Muscle of back (tissue), 3 donors: ENCODE measurements at regions not wholly inside any gene's neighbourhood (a gene's known extent, or its start where the extent isn't known, plus 50 kb on each side); places are given as distances from the start of the nearest gene placed in this dataset.

ENCODE experiments used
- DNase-seq, 3 donors: peaks; one replicate each; pipeline versions ENCODE4 v3.0.0 to v3.0.0-alpha.2; 2013

GRCh38 chr5:88144219-88145001 is 124.2 kb downstream of the TMEM161B start:
- peak in 1 of 3 donors; percentile 27 for DNase-seq

GRCh38 chr5:88143693-88144218 is 124.9 kb downstream of the TMEM161B start:
- no peak for DNase-seq

- DNase-seq = peak in 1 of 3 donors; percentile 49
Observed at GRCh38 chr5:88142886-88143692, 125.6 kb downstream of the TMEM161B start.

DNA sequence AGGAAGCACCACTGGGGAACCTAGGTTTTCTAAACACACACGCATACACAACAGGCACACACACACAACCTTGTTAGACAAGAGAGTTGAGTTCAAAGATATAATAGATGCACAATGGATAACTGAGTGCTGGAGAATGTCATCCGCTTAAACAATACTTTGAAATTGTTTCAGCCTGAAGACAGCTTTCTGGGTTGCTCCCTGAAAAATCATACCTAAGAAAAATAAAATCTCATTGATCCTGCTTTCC is 126.1 kb downstream of the TMEM161B start:
- DNase-seq = no peak

GRCh38 chr5:88140856-88141752 is 127.5 kb downstream of the TMEM161B start:
- peak; percentile 91 to 95 (median 94) for DNase-seq

GRCh38 chr5:88140396-88140855 is 128.2 kb downstream of the TMEM161B start:
- no peak for DNase-seq

DNA sequence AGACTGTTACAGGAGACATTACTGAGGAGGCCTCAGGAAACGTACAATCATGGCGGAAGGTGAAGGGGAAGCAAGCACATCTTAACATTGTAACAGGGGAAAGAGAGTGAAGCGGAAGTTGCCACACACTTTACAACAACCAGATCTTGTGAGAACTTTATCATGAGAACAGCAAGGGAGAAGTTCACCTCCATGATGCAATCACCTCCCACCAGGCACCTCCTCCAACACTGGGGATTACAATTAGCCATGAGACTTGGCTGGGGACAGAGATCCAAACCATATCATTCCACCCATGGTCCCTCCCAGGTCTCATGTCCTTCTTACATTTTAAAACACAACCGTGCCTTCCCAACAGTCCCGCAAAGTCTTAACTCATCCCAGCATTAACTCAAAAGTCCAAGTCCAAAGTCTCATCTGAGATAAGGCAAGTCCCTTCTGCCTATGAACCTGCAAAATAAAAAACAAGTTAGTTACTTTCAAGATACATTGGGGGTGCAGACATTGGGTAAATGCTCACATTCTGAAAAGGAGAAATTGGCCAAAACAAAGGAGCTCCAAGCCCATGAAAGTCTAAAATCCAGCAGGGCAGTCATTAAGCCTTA is 138.3 kb downstream of the TMEM161B start:
- DNase-seq = no peak

DNA sequence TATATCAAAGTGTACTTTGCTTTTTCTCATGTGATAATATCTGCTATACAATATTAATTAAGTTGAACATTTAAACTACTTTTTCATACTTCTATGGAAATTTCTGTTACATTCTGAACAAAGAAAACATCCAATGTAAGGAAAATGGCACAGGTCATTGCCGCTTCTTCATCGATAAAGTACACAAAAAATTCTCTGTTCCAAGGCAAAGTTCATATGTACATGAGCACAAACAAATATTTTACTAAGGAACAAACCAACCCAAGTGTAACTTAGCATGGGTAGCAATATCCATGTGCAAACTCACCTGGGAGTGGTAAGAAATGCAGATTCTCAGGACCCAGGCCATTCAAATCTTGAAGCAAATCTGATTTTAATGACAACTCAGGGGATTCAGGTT is 139.8 kb downstream of the TMEM161B start:
- DNase-seq = no peak

DNA sequence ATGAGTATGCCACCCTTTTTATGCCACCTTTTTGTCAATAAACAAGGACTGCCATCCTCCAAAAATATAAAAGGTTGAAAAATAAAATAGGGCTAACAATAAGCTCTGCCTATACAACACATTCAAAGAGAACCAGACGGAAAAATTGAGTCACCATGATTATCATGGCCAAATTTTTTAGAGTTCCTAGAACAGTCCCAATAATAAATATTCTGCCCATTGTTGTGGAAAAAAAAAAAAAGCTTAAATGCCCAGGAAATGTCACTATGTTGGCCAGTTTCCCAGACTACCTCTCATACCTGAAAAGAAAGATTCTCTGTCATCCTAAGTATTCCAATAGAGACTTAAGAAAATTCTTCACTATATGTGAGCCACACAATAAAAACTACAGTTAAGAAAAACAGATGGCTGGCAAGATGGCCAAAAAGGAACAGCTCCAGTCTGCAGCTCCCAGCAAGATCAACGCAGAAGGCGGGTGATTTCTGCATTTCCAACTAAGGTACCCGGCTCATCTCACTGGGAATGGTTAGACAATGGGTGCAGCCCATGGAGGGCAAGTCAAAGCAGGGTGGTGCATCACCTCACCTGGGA is 149.0 kb downstream of the TMEM161B start:
- no peak for DNase-seq

DNA sequence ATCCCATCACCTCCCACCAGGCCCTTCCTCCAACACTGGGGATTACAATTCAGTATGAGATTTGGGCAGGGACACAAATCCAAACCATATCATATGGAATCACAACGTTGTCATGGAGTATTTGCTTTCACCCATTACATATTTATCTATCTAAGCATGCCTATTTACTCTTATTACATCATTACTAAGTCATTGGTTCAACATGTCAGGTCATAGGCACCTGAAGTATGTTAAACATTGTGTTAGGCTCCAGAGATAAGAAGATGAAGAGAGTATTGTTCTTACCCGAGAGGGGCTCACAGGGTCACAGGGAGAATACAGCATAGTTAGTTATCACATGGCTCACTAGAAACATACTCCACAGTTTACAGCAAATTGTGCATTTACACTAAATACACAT is 150.5 kb downstream of the TMEM161B start:
- no peak for DNase-seq

DNA sequence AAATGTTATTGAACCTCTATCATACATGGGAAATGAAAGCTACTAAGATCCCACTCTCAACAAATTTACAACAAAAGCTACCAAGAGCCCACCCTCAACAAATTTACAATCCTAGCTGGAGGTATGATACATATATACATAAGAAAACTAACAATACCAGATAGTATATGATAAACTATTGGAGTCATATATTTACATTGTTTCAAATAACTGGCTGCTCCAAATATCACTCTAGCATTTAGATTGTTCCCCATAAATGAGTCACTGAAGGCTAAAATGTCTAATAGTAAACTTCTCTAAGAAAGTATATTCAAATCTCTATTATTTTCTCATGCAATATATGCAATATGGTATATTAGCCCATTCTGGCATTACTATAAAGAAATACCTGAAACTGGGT is 151.1 kb downstream of the TMEM161B start:
- no peak for DNase-seq

GRCh38 chr5:88116396-88116795 is 152.2 kb downstream of the TMEM161B start:
- DNase-seq = no peak

GRCh38 chr5:88115211-88115610 is 153.4 kb downstream of the TMEM161B start:
- DNase-seq = no peak

- no peak for DNase-seq
Observed at GRCh38 chr5:88113429-88113828, 155.2 kb downstream of the TMEM161B start.

- DNase-seq = no peak
Observed at GRCh38 chr5:88109818-88110217, 158.8 kb downstream of the TMEM161B start.

DNA sequence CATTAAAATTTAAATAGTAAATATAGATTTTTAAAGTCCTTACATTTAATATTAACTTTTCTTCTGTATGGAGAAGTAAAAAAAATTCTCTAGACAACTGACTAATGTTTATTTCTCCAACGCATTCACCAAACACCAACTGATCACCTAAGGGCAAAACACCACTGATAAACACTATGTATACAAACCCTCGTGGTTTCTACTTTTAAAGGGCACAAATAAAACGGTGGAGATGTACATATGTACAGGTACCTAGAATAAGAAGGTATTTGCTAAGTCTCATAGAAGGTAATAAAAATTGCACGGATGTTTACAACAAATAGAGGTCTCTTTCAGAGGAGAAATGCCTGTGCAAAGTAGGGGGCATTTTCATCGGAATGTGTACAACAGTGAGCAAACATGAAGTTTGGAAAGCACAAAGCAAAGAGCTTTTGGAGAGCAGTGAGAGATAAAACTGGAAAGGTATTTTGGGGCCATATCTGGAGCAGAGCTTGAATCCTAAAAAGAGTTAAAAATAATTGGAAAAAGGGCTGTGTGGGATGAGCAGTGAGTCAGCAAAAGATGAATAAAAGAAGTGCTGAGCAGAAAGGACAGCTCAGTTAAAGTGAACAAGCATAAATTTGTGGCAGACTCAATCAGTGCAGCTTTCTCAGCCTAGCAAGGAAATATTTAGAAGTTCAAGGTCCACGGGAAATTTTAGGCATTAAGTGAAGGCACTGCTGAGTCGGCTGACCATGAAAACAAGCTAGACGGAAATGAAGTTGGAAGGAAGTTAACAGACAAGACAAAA is 160.0 kb downstream of the TMEM161B start:
- DNase-seq = no peak

GRCh38 chr5:88094906-88095496 is 173.6 kb downstream of the TMEM161B start:
- DNase-seq = no peak

- DNase-seq = no peak
Observed at GRCh38 chr5:88094403-88094802, 174.2 kb downstream of the TMEM161B start.

DNA sequence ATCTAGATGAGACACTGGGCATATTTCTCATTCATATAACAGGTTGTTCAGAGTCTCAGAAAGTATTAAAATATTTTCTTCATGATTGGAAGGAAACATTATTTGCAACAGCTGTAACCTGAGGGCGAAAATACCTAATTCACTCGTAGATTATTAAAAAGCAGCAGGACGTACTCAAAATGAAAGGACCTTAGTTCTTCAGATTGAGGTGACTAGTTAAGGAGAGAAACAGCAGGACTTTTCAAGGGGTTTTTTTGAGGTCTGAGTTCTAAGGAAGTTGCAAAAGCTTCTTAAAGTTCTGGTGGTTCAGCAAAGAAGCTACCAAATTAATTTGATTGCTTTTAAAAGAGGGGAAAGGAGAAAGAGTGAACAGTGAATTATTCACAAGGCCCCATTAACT is 174.9 kb downstream of the TMEM161B start:
- DNase-seq = no peak
